Chondrocyte (in vitro differentiated cells): ENCODE measurements at regions not wholly inside any gene's neighbourhood (a gene's known extent, or its start where the extent isn't known, plus 50 kb on each side); places are given as distances from the start of the nearest gene placed in this dataset.
"Not testable (repeated sequence)": the region's sequence is repeated elsewhere in the genome, so short reads cannot be mapped to it uniquely, and the experiment has no call there.

Source experiments
- DNase-seq: peaks from one replicate; pipeline ENCODE4 v3.0.0; 2021; ENCODE audit warnings: mixed read lengths, low spot score
- H3K27ac Mint-ChIP-seq: one replicate; pipeline ENCODE4 v1.8.0; 2021; ENCODE audit warnings: mild to moderate bottlenecking, moderate library complexity, mixed read lengths; ENCODE audit not compliant: unreplicated experiment
- H3K27me3 Mint-ChIP-seq: 2 replicates; pipeline ENCODE4 v1.8.0; 2021; ENCODE audit warnings: low read depth, mixed read lengths
- H3K36me3 Mint-ChIP-seq: 2 replicates; pipeline ENCODE4 v1.8.0; 2021; ENCODE audit warnings: low read depth, mixed read lengths
- H3K4me1 Mint-ChIP-seq: 2 replicates; pipeline ENCODE4 v1.8.0; 2021; ENCODE audit warnings: low read depth, mild to moderate bottlenecking, mixed read lengths
- H3K4me3 Mint-ChIP-seq: one replicate; pipeline ENCODE4 v1.8.0; 2021; ENCODE audit warnings: mild to moderate bottlenecking, moderate library complexity, mixed read lengths; ENCODE audit not compliant: unreplicated experiment
- H3K9me3 Mint-ChIP-seq: 2 replicates; pipeline ENCODE4 v1.8.0; 2021; ENCODE audit warnings: low read depth, mixed read lengths

DNA sequence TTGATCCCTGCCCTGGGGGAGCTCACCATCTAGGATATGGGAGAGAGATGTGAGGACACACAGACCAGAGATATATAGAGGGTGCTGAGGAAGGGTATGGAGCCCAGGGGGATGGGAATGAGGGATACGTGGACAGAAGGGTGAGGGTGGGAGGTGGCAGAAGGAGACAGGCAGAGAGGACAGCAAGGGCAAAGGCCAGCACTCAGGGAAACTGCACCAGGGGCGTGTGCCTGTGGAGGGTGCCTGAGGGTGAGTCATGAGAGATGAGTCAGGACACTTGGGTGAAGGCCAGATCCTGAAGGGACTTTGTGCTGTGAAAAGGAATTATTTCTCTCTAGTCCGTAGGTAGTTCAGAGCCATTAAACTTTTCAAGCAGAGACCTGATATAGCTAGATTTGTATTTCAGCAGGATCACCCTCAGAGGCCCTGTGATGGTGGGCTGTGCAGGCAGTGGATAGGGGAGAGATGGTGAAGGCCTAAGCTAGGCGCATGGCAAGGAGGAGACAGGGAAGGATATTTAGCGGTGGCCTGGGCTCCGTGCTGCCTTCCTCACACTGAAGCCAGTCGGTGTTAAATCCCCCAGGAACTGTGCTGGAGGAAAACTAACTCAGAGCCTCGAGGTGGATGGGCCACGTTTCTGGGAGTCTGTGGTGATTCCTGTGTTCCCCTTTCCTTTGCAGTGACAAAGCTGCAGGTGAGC is 3075.0 kb downstream of the RPIA start:
- peak overlapping the region; percentile 92 for H3K27ac Mint-ChIP-seq
- H3K9me3 Mint-ChIP-seq, H3K36me3 Mint-ChIP-seq, H3K4me3 Mint-ChIP-seq, H3K27me3 Mint-ChIP-seq, DNase-seq: not testable (repeated sequence)
- H3K4me1 Mint-ChIP-seq: peaks cover 28% of the 10 kb centered on the region

DNA sequence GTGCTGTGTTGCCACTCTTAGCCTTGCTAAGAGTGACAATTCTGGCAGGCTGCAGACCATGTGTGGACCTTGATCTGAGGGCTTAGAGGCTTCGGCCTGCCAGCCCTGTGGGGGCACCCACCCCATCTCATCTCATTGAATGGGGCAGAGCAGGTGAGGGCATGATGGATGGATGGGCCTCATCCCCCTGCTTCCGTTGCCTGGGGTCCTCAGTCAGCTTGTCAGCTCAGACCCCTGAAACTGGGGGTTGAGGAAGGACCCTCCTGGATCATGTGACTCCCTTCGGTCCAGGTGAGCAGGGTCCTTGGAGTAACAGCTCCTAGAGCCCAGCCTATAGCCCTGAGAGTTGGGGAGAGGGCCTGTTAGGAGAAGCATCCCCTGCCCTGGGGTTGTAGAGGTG is 3076.8 kb downstream of the RPIA start:
- DNase-seq, H3K9me3 Mint-ChIP-seq, H3K4me3 Mint-ChIP-seq, H3K27ac Mint-ChIP-seq, H3K36me3 Mint-ChIP-seq, H3K27me3 Mint-ChIP-seq: not testable (repeated sequence)
- peaks cover 28% of the 10 kb centered on the region for H3K4me1 Mint-ChIP-seq

DNA sequence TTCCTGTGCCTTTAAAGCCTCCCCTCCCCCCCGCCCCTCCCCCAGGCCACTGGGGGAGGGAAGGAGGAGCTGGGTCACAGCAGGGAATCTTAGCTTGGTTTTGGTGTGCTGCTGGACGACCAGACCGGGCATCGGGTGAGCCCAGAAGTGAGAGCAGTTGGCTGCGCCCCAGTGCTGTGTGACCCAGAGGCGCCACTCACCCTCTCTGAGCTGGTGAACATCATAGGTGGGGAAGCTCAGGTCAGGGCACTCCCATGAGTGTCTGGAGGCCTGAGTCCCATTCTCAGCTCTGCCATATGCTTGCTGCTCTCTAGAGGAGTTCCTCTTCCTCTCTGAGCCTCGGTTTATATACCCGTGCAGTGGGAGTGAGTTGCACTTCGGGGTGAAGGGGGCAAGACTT is 3077.5 kb downstream of the RPIA start:
- not testable (repeated sequence) for H3K4me3 Mint-ChIP-seq, DNase-seq, H3K27me3 Mint-ChIP-seq, H3K36me3 Mint-ChIP-seq, H3K9me3 Mint-ChIP-seq, H3K27ac Mint-ChIP-seq
- H3K4me1 Mint-ChIP-seq: peaks cover 24% of the 10 kb centered on the region

DNA sequence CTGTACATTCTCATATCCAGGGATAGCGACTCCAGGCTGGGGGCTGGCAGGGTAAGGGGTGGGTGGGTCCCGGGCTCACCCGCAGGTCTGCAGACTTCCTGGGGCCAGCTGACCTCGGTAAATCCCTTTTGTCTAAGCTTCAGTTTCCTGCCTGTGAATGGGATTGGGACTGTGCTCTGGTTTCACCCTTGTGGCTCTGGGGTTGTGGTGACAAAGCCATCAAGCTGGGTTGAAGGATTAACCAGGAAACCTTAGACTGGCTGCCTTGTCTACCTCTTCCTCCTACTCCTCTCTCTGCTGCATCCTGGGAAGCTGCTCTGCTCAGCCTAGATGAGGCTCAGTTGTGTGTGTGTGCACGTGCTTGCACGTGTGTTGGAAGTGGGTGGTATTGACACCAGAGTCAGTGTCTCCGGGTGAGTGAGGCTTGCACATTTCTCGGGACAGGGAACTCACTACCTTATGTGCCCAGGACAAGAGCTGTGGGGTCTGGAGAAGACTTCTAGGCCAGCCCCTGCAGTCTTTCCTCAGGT is 3078.6 kb downstream of the RPIA start:
- not testable (repeated sequence) for H3K4me3 Mint-ChIP-seq, H3K9me3 Mint-ChIP-seq, H3K36me3 Mint-ChIP-seq, H3K27me3 Mint-ChIP-seq, DNase-seq, H3K27ac Mint-ChIP-seq
- H3K4me1 Mint-ChIP-seq: peaks cover 17% of the 10 kb centered on the region

- not testable (repeated sequence) for H3K36me3 Mint-ChIP-seq, H3K9me3 Mint-ChIP-seq, H3K4me1 Mint-ChIP-seq, H3K27me3 Mint-ChIP-seq, H3K4me3 Mint-ChIP-seq, H3K27ac Mint-ChIP-seq, DNase-seq
These were observed 3080.1 kb downstream of the RPIA start for GRCh38 chr2:91771604-91772003.

- H3K27ac Mint-ChIP-seq: not testable (repeated sequence)
These were observed 3080.9 kb downstream of the RPIA start for GRCh38 chr2:91772240-91772937.

GRCh38 chr2:91773810-91774209 is 3082.3 kb downstream of the RPIA start:
- not testable (repeated sequence) for H3K27me3 Mint-ChIP-seq, H3K36me3 Mint-ChIP-seq, H3K9me3 Mint-ChIP-seq, H3K27ac Mint-ChIP-seq, H3K4me3 Mint-ChIP-seq, H3K4me1 Mint-ChIP-seq, DNase-seq

More at GRCh38 chr2:91772240-91772937, 3080.9 kb downstream of the RPIA start:
- H3K27me3 Mint-ChIP-seq, H3K36me3 Mint-ChIP-seq, H3K4me1 Mint-ChIP-seq, H3K4me3 Mint-ChIP-seq, DNase-seq, H3K9me3 Mint-ChIP-seq: not testable (repeated sequence)

DNA sequence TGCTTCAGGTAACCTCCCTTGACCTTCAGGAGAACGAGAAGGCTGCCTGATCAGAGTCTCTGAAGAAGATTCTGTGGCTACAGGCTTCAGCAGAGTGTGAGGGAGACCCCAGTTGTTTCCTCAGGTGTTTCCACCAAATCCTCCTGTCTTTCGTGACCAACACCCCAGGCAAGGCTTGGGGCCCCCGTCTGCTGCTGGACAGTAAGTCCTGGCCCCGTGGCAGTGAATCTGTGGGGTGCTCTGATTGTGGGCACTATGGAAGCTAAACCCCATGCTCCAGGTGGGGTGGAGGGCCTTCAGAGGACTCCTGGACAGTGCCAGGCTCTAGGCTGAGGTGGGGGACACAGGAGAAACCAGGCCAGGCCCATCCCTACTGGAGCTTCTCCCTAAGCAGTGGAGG is 3083.7 kb downstream of the RPIA start:
- H3K4me3 Mint-ChIP-seq, H3K27ac Mint-ChIP-seq, H3K9me3 Mint-ChIP-seq, DNase-seq, H3K27me3 Mint-ChIP-seq, H3K4me1 Mint-ChIP-seq, H3K36me3 Mint-ChIP-seq: not testable (repeated sequence)

DNA sequence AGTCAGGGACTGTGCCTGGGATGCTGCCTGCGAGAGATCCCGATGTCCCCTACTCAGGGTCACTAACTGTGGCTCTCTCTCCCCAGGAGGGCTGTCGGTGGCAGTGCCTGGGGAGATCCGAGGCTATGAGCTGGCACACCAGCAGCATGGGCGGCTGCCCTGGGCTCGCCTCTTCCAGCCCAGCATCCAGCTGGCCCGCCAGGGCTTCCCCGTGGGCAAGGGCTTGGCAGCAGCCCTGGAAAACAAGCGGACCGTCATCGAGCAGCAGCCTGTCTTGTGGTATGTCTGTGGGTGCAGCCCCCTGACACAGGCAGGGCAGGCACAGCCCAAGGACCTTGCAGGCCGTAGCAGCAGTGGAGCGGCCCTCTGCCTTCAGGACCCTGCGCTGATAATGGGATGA is 3088.9 kb downstream of the RPIA start:
- H3K4me3 Mint-ChIP-seq, H3K9me3 Mint-ChIP-seq, H3K27me3 Mint-ChIP-seq, H3K36me3 Mint-ChIP-seq, H3K4me1 Mint-ChIP-seq, DNase-seq, H3K27ac Mint-ChIP-seq: not testable (repeated sequence)

DNA sequence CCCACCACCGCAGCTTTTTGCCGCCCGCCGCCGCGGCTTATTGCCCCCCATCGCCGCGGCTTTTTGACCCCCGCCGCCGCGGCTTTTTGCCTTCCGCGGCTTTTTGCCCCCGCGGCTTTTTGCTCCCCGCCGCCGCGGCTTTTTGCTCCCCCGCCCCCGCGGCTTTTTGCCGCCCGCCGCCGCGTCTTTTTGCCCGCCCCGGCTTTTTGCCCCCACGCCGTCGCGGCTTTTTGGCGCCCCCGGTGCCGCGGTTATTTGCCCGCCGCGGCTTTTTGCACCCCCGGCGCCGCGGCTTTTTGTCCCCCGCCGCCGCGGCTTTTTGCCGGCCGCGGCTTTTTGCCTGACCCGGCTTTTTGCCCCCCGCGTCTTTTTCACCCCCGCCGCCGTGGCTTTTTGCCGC is 3061.8 kb upstream of the TEKT4 start:
- not testable (repeated sequence) for DNase-seq, H3K27me3 Mint-ChIP-seq, H3K9me3 Mint-ChIP-seq, H3K27ac Mint-ChIP-seq, H3K36me3 Mint-ChIP-seq, H3K4me1 Mint-ChIP-seq, H3K4me3 Mint-ChIP-seq
